Neuronal stem cell (in vitro differentiated cells): ENCODE measurements at regions not wholly inside any gene's neighbourhood (a gene's known extent, or its start where the extent isn't known, plus 50 kb on each side); places are given as distances from the start of the nearest gene placed in this dataset.

Experiments used
- DNase-seq: peaks from one replicate; pipeline ENCODE4 v3.0.0-alpha.2; 2013; ENCODE audit warnings: low spot score
- H2AFZ ChIP-seq: one replicate; pipeline ENCODE4 v1.6.1; 2013; ENCODE audit warnings: mild to moderate bottlenecking, low read length, inconsistent platforms
- H2AK5ac ChIP-seq: 2 replicates; pipeline ENCODE4 v1.6.1; 2013; ENCODE audit warnings: low read depth, mild to moderate bottlenecking, inconsistent platforms, low read length, moderate library complexity, mixed read lengths
- H2BK120ac ChIP-seq: 2 replicates; pipeline ENCODE4 v1.6.1; 2013; ENCODE audit warnings: low read depth, mild to moderate bottlenecking, inconsistent platforms, low read length, moderate library complexity, mixed read lengths
- H2BK12ac ChIP-seq: one replicate; pipeline ENCODE4 v1.6.1; 2013; ENCODE audit warnings: low read length, inconsistent platforms
- H2BK15ac ChIP-seq: 2 replicates; pipeline ENCODE4 v1.6.1; 2013; ENCODE audit warnings: mild to moderate bottlenecking, low read length, inconsistent platforms, mixed read lengths
- H2BK5ac ChIP-seq: one replicate; pipeline ENCODE4 v1.6.1; 2013; ENCODE audit warnings: inconsistent platforms, mild to moderate bottlenecking, low read length, moderate library complexity
- H3K14ac ChIP-seq: one replicate; pipeline ENCODE4 v1.6.1; 2013; ENCODE audit warnings: low read length, inconsistent platforms
- H3K18ac ChIP-seq: 2 replicates; pipeline ENCODE4 v1.6.1; 2013; ENCODE audit warnings: low read length, inconsistent platforms
- H3K23ac ChIP-seq: 2 replicates; pipeline ENCODE4 v1.6.1; 2013; ENCODE audit warnings: low read depth, mild to moderate bottlenecking, mixed read lengths, low read length, inconsistent platforms; ENCODE audit not compliant: poor library complexity
- H3K27ac ChIP-seq: replicated peaks from 3 replicates; pipeline ENCODE4 v1.5.1; 2013; ENCODE audit warnings: low read length, inconsistent platforms
- H3K27me3 ChIP-seq, 3 experiments: 2 replicates each; pipeline ENCODE4 v1.6.1; 2013; ENCODE audit warnings: low read length in 3 of 3, mild to moderate bottlenecking in 2 of 3, inconsistent platforms in 1 of 3, low read depth in 1 of 3, mixed read lengths in 1 of 3, moderate library complexity in 1 of 3; ENCODE audit not compliant: control insufficient read depth in 3 of 3, insufficient read depth in 3 of 3
- H3K36me3 ChIP-seq, 2 donors: replicated peaks in 1 of 2; 2 replicates each; pipeline ENCODE4 v1.6.1; 2013; ENCODE audit warnings: low read length in 2 of 2; ENCODE audit not compliant: control insufficient read depth in 2 of 2, insufficient read depth in 2 of 2
- H3K4ac ChIP-seq: 2 replicates; pipeline ENCODE4 v1.6.1; 2013; ENCODE audit warnings: inconsistent platforms, mild to moderate bottlenecking, low read length, moderate library complexity
- H3K4me1 ChIP-seq, 2 donors: 1 replicate in 1 of 2; 2 replicates in 1 of 2; pipeline ENCODE4 v1.6.1; 2013; ENCODE audit warnings: low read length in 2 of 2, low read depth in 1 of 2; ENCODE audit not compliant: control insufficient read depth in 2 of 2, insufficient read depth in 1 of 2
- H3K4me2 ChIP-seq: one replicate; pipeline ENCODE4 v1.6.1; 2013; ENCODE audit warnings: mild to moderate bottlenecking, low read length, inconsistent platforms; ENCODE audit not compliant: insufficient read depth, poor library complexity, severe bottlenecking
- H3K4me3 ChIP-seq, 2 donors: 2 replicates each; pipeline ENCODE4 v1.5.1; 2013; ENCODE audit warnings: low read length in 2 of 2, mild to moderate bottlenecking in 2 of 2, inconsistent platforms in 1 of 2, moderate library complexity in 1 of 2
- H3K79me1 ChIP-seq: one replicate; pipeline ENCODE4 v1.6.1; 2013; ENCODE audit warnings: low read depth, mild to moderate bottlenecking, inconsistent platforms, low read length, moderate library complexity
- H3K9ac ChIP-seq: one replicate; pipeline ENCODE4 v1.6.1; 2013; ENCODE audit warnings: mild to moderate bottlenecking, low read depth, low read length, inconsistent platforms; ENCODE audit not compliant: poor library complexity
- H3K9me3 ChIP-seq, 2 donors: replicated peaks in 1 of 2; 2 replicates each; pipeline versions ENCODE3 to v1.6.1; 2013; ENCODE audit warnings: low read length in 2 of 2, mild to moderate bottlenecking in 2 of 2, inconsistent platforms in 1 of 2, low read depth in 1 of 2, mixed read lengths in 1 of 2, moderate library complexity in 1 of 2; ENCODE audit not compliant: control insufficient read depth in 2 of 2, insufficient read depth in 1 of 2
- H4K8ac ChIP-seq: one replicate; pipeline ENCODE4 v1.6.1; 2013; ENCODE audit warnings: low read depth, mild to moderate bottlenecking, inconsistent platforms, low read length, moderate library complexity
- H4K91ac ChIP-seq: one replicate; pipeline ENCODE4 v1.6.1; 2013; ENCODE audit warnings: low read length, low read depth, mild to moderate bottlenecking, inconsistent platforms; ENCODE audit not compliant: poor library complexity
- WGBS, 2 donors: extraction: QIAGEN DNeasy Blood & Tissue Kit; methylation state at CpG; one replicate each; pipeline ENCODE4 v1.1.7; 2013; ENCODE audit warnings: missing lambda C conversion rate in 2 of 2, mixed read lengths in 1 of 2; ENCODE audit not compliant: insufficient read length in 2 of 2, insufficient replicate concordance in 1 of 2; ENCODE audit errors: extremely low coverage in 2 of 2; 5-methylcytosine and 5-hydroxymethylcytosine counted together

- H3K4me2 ChIP-seq, result no peak overlapping the region
- no peak overlapping the region for H2AFZ ChIP-seq
- peaks cover 0 to 12% of the 10 kb centered on the region in 2 donors for H3K4me1 ChIP-seq
- DNase-seq, result no peak
- WGBS, 2 donors, result no CpG with 5 or more reads among the region's 4 CpGs
- no peak overlapping the region for H3K23ac ChIP-seq
- no peak overlapping the region for H3K27ac ChIP-seq
- H4K8ac ChIP-seq, result no peak overlapping the region
- H3K9ac ChIP-seq, result no peak overlapping the region
- H4K91ac ChIP-seq, result no peak overlapping the region
- peaks cover 2 to 7% of the 10 kb centered on the region in 2 donors for H3K9me3 ChIP-seq
- H3K14ac ChIP-seq, result no peak overlapping the region
- no peak overlapping the region for H3K4me3 ChIP-seq
- H2AK5ac ChIP-seq, result no peak overlapping the region
- no peak overlapping the region for H3K4ac ChIP-seq
- H2BK5ac ChIP-seq, result no peak overlapping the region
- no peak overlapping the region for H2BK120ac ChIP-seq
- H2BK12ac ChIP-seq, result no peak overlapping the region
- H2BK15ac ChIP-seq, result no peak overlapping the region
- no peaks in the 10 kb centered on the region for H3K36me3 ChIP-seq
- H3K79me1 ChIP-seq, result no peaks in the 10 kb centered on the region
- H3K18ac ChIP-seq, result no peak overlapping the region
- H3K27me3 ChIP-seq, result no peaks in the 10 kb centered on the region
These were observed 96.6 kb upstream of the RND3 start for GRCh38 chr2:150584081-150584480.

DNA sequence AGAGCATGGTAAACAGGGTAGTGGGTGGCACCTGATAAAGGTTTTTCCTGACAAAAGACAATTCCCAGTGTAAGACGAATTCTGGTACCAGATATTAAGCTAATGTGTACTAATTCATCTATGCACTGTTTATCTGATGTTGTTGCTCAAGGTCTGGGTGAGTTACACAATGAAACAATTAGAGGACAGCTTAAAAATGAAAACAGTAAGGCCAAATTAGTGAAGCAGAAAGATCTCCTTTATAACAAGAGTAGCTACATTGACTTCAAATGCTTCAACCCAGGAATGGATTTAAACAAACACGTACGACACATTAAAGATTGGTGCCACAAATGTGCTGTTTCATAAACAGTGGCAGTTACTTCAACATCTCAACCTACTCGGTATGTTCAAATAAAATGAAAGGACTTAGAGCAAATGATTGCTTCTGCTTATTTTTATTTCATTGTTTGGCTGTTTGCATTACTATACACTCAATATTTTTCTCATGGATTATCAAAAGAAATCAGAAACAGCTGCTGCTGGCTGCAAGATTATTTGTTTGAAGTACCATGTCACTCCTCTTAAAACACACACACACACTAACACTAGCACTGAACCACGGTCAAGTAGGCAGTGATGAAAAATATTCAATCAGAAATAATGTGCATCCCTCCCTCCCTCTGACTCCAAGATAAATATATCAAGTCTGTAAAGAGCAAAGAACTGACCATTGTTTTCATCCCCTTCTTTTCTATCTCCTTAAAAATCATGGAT lies 94.4 kb upstream of the RND3 start:
- no peak overlapping the region for H2BK5ac ChIP-seq

GRCh38 chr2:150578481-150578880 lies 91.0 kb upstream of the RND3 start:
- DNase-seq, result no peak
- Histone ChIP-seq H3K4me1 (no peaks in the 10 kb centered on the region), H3K27ac (no peak overlapping the region), H3K4me2 (no peak overlapping the region), H3K4ac (no peak overlapping the region), H3K36me3 (no peaks in the 10 kb centered on the region), H2AFZ (no peak overlapping the region), H3K4me3 (no peak overlapping the region), H4K91ac (no peak overlapping the region), H3K79me1 (no peaks in the 10 kb centered on the region), H3K27me3 (no peaks in the 10 kb centered on the region), H3K9ac (peak overlapping the region; percentile 13), H3K18ac (no peak overlapping the region), H3K9me3 (peaks cover 9 to 20% of the 10 kb centered on the region in 2 donors), H2AK5ac (no peak overlapping the region), H2BK12ac (no peak overlapping the region), H3K23ac (no peak overlapping the region), H2BK120ac (no peak overlapping the region), H3K14ac (no peak overlapping the region), H2BK15ac (no peak overlapping the region), H4K8ac (no peak overlapping the region), H2BK5ac (no peak overlapping the region)
- WGBS, 2 donors, result no CpG with 5 or more reads among the region's 2 CpGs

More for the DNA sequence above, 94.4 kb upstream of the RND3 start:
- no peak overlapping the region for H2BK12ac ChIP-seq
- DNase-seq, result no peak
- H3K18ac ChIP-seq, result no peak overlapping the region
- H3K27ac ChIP-seq, result no peak overlapping the region
- H3K4me2 ChIP-seq, result no peak overlapping the region
- no peak overlapping the region for H4K8ac ChIP-seq
- no peak overlapping the region for H3K4me3 ChIP-seq
- H3K9me3 ChIP-seq, result peaks cover 9 to 20% of the 10 kb centered on the region in 2 donors
- no peak overlapping the region for H2AK5ac ChIP-seq
- no peaks in the 10 kb centered on the region for H3K36me3 ChIP-seq
- H2BK120ac ChIP-seq, result no peak overlapping the region
- peaks cover 0 to 3% of the 10 kb centered on the region in 2 donors for H3K4me1 ChIP-seq
- no peak overlapping the region for H2AFZ ChIP-seq
- H3K27me3 ChIP-seq, result no peaks in the 10 kb centered on the region
- WGBS, 2 donors, result no CpG with 5 or more reads among the region's 5 CpGs
- no peak overlapping the region for H2BK15ac ChIP-seq
- no peak overlapping the region for H3K9ac ChIP-seq
- no peak overlapping the region for H3K4ac ChIP-seq
- no peak overlapping the region for H3K23ac ChIP-seq
- H3K14ac ChIP-seq, result no peak overlapping the region
- no peak overlapping the region for H4K91ac ChIP-seq
- no peaks in the 10 kb centered on the region for H3K79me1 ChIP-seq

DNA sequence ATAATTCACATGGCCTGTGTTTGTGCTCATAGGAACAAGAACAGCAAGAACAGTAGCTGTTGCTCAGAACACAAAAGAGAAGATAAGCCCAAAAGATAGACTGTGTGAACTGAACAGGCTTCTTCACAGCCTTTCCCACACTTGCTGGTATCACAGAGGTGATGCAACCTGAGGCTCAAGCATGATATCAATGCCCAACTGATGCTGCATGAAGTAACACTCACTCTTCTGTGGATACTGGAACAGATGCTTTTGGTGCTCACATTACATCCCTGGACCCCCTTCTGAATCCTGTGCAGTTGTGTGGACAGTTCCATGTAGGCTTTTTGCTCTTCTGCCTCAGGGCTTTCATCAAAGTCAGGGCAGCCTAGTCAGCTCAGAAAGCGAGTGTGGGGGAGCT lies 88.4 kb upstream of the RND3 start:
- peaks cover 9 to 20% of the 10 kb centered on the region in 2 donors for H3K9me3 ChIP-seq
- no peak overlapping the region for H2BK15ac ChIP-seq
- no peak overlapping the region for H4K91ac ChIP-seq
- no CpG with 5 or more reads among the region's 1 CpG for WGBS, 2 donors
- no peak overlapping the region for H3K9ac ChIP-seq
- no peaks in the 10 kb centered on the region for H3K4me1 ChIP-seq
- no peak for DNase-seq
- H3K27ac ChIP-seq, result no peak overlapping the region
- no peak overlapping the region for H2AK5ac ChIP-seq
- no peak overlapping the region for H3K4ac ChIP-seq
- H3K79me1 ChIP-seq, result no peaks in the 10 kb centered on the region
- no peak overlapping the region for H3K23ac ChIP-seq
- no peak overlapping the region for H2BK12ac ChIP-seq
- H3K27me3 ChIP-seq, result no peaks in the 10 kb centered on the region
- no peak overlapping the region for H3K14ac ChIP-seq
- H3K4me2 ChIP-seq, result no peak overlapping the region
- no peak overlapping the region for H2BK5ac ChIP-seq
- no peak overlapping the region for H4K8ac ChIP-seq
- H3K18ac ChIP-seq, result no peak overlapping the region
- H3K36me3 ChIP-seq, result no peaks in the 10 kb centered on the region
- H2BK120ac ChIP-seq, result no peak overlapping the region
- no peak overlapping the region for H3K4me3 ChIP-seq
- no peak overlapping the region for H2AFZ ChIP-seq
